ENCODE measurements at regions not wholly inside any gene's neighbourhood (a gene's known extent, or its start where the extent isn't known, plus 50 kb on each side); places are given as distances from the start of the nearest gene placed in this dataset.

- Histone ChIP-seq H4K20me1 (ENCODE audit: insufficient read depth) (no peaks in the 10 kb centered on the region), H3K9ac (no peak overlapping the region), H3K4me2 (no peak overlapping the region), H3K4me1 (ENCODE audit: low read depth, poor library complexity, severe bottlenecking) (no peaks in the 10 kb centered on the region), H3K27ac (no peak overlapping the region), H3K79me2 (ENCODE audit: insufficient read depth, low read depth) (no peaks in the 10 kb centered on the region), H2AFZ (ENCODE audit: low read depth) (no peak overlapping the region), H3K4me3 (IDR thresholded peaks at IDR 0.05; ENCODE audit: insufficient read depth, low read depth, low read length) (no peak overlapping the region), H3K27me3 (ENCODE audit: insufficient read depth, low read depth) (no peaks in the 10 kb centered on the region), H3K36me3 (ENCODE audit: insufficient read depth) (no peaks in the 10 kb centered on the region)
- TF ChIP-seq CTCF (conservative IDR thresholded peaks at IDR 0.05; ENCODE audit: low read depth, low read length), result no peak
These were observed 517.1 kb upstream of the SYT4 start for GRCh38 chr18:43794363-43794762.

- H3K27ac ChIP-seq, result no peak overlapping the region
- H2AFZ ChIP-seq (ENCODE audit: low read depth), result no peak overlapping the region
- H3K4me3 ChIP-seq (IDR thresholded peaks at IDR 0.05; ENCODE audit: insufficient read depth, low read depth, low read length), result no peak overlapping the region
- TF ChIP-seq CTCF (conservative IDR thresholded peaks at IDR 0.05; ENCODE audit: low read depth, low read length), result no peak
- no peaks in the 10 kb centered on the region for H4K20me1 ChIP-seq (ENCODE audit: insufficient read depth)
- H3K9ac ChIP-seq, result no peak overlapping the region
- no peaks in the 10 kb centered on the region for H3K27me3 ChIP-seq (ENCODE audit: insufficient read depth, low read depth)
- H3K79me2 ChIP-seq (ENCODE audit: insufficient read depth, low read depth), result no peaks in the 10 kb centered on the region
- H3K36me3 ChIP-seq (ENCODE audit: insufficient read depth), result no peaks in the 10 kb centered on the region
- H3K4me1 ChIP-seq (ENCODE audit: low read depth, poor library complexity, severe bottlenecking), result no peaks in the 10 kb centered on the region
- H3K4me2 ChIP-seq, result no peak overlapping the region
These were observed 520.1 kb upstream of the SYT4 start for GRCh38 chr18:43797347-43797746.

- Histone ChIP-seq H3K27me3 (ENCODE audit: insufficient read depth, low read depth) (no peaks in the 10 kb centered on the region), H3K79me2 (ENCODE audit: insufficient read depth, low read depth) (no peaks in the 10 kb centered on the region), H3K4me1 (ENCODE audit: low read depth, poor library complexity, severe bottlenecking) (no peaks in the 10 kb centered on the region), H3K36me3 (ENCODE audit: insufficient read depth) (no peaks in the 10 kb centered on the region), H3K4me2 (no peak overlapping the region), H3K4me3 (IDR thresholded peaks at IDR 0.05; ENCODE audit: insufficient read depth, low read depth, low read length) (no peak overlapping the region), H2AFZ (ENCODE audit: low read depth) (no peak overlapping the region), H3K9ac (no peak overlapping the region), H4K20me1 (ENCODE audit: insufficient read depth) (no peaks in the 10 kb centered on the region), H3K27ac (no peak overlapping the region)
- no peak for TF ChIP-seq CTCF (conservative IDR thresholded peaks at IDR 0.05; ENCODE audit: low read depth, low read length)
These were observed 523.3 kb upstream of the SYT4 start for GRCh38 chr18:43800584-43800983.

GRCh38 chr18:43805646-43806194 lies 528.4 kb upstream of the SYT4 start:
- no peak for TF ChIP-seq CTCF (conservative IDR thresholded peaks at IDR 0.05; ENCODE audit: low read depth, low read length)
- Histone ChIP-seq H3K36me3 (ENCODE audit: insufficient read depth) (no peaks in the 10 kb centered on the region), H3K4me2 (no peak overlapping the region), H3K4me1 (ENCODE audit: low read depth, poor library complexity, severe bottlenecking) (no peaks in the 10 kb centered on the region), H3K27me3 (ENCODE audit: insufficient read depth, low read depth) (no peaks in the 10 kb centered on the region), H3K27ac (no peak overlapping the region), H3K4me3 (IDR thresholded peaks at IDR 0.05; ENCODE audit: insufficient read depth, low read depth, low read length) (no peak overlapping the region), H3K79me2 (ENCODE audit: insufficient read depth, low read depth) (no peaks in the 10 kb centered on the region), H4K20me1 (ENCODE audit: insufficient read depth) (no peaks in the 10 kb centered on the region), H3K9ac (no peak overlapping the region), H2AFZ (ENCODE audit: low read depth) (no peak overlapping the region)

Data from KMS-11 (cell line).